GM21528 (cell line): ENCODE measurements at regions not wholly inside any gene's neighbourhood (a gene's known extent, or its start where the extent isn't known, plus 50 kb on each side); places are given as distances from the start of the nearest gene placed in this dataset.

Source experiments
- ATAC-seq: cut with Tn5 transposase; IDR thresholded peaks from one replicate; pipeline ENCODE4 v1.9.1; 2021; ENCODE audit warnings: mild to moderate bottlenecking, moderate library complexity; ENCODE audit not compliant: unreplicated experiment, low FRiP score

GRCh38 chr13:104597546-104598180 is 1531.4 kb upstream of the SLC10A2 start:
- no peak for ATAC-seq

- no peak for ATAC-seq
Measured at GRCh38 chr13:104595511-104595910, 1529.3 kb upstream of the SLC10A2 start.

- no peak for ATAC-seq
Measured at GRCh38 chr13:104594806-104595205, 1528.6 kb upstream of the SLC10A2 start.

GRCh38 chr13:104593693-104594092 is 1527.5 kb upstream of the SLC10A2 start:
- no peak for ATAC-seq

- no peak for ATAC-seq
Measured at GRCh38 chr13:104593251-104593576, 1527.0 kb upstream of the SLC10A2 start.

- ATAC-seq: no peak
Measured at GRCh38 chr13:104592545-104593250, 1526.5 kb upstream of the SLC10A2 start.

- no peak for ATAC-seq
Measured at GRCh38 chr13:104592127-104592526, 1525.9 kb upstream of the SLC10A2 start.

GRCh38 chr13:104586051-104586746 is 1520.0 kb upstream of the SLC10A2 start:
- ATAC-seq: no peak

- ATAC-seq: no peak
Measured at GRCh38 chr13:104584481-104584880, 1518.3 kb upstream of the SLC10A2 start.

- ATAC-seq: no peak
Measured at GRCh38 chr13:104580931-104581330, 1514.7 kb upstream of the SLC10A2 start.

- no peak for ATAC-seq
Measured at GRCh38 chr13:104577071-104577815, 1511.0 kb upstream of the SLC10A2 start.

GRCh38 chr13:104571893-104572229 is 1505.6 kb upstream of the SLC10A2 start:
- no peak for ATAC-seq

- ATAC-seq: no peak
Measured at GRCh38 chr13:104571161-104571892, 1505.1 kb upstream of the SLC10A2 start.

GRCh38 chr13:104567114-104567513 is 1500.9 kb upstream of the SLC10A2 start:
- no peak for ATAC-seq

GRCh38 chr13:104565888-104566287 is 1499.7 kb upstream of the SLC10A2 start:
- no peak for ATAC-seq

GRCh38 chr13:104553896-104554295 is 1487.7 kb upstream of the SLC10A2 start:
- no peak for ATAC-seq

- ATAC-seq: no peak
Measured at GRCh38 chr13:104553186-104553585, 1487.0 kb upstream of the SLC10A2 start.

- ATAC-seq: no peak
Measured at GRCh38 chr13:104534847-104535246, 1468.6 kb upstream of the SLC10A2 start.

GRCh38 chr13:104532132-104532531 is 1465.9 kb upstream of the SLC10A2 start:
- no peak for ATAC-seq

- ATAC-seq: no peak
Measured at GRCh38 chr13:104530741-104531140, 1464.5 kb upstream of the SLC10A2 start.

GRCh38 chr13:104526561-104526960 is 1460.3 kb upstream of the SLC10A2 start:
- ATAC-seq: no peak
